ENCODE measurements at regions not wholly inside any gene's neighbourhood (a gene's known extent, or its start where the extent isn't known, plus 50 kb on each side); places are given as distances from the start of the nearest gene placed in this dataset.
A peak's percentile ranks its signal among the peaks of the same experiment; 100 is the strongest.
"Not testable (repeated sequence)": the region's sequence is repeated elsewhere in the genome, so short reads cannot be mapped to it uniquely, and the experiment has no call there.

DNA sequence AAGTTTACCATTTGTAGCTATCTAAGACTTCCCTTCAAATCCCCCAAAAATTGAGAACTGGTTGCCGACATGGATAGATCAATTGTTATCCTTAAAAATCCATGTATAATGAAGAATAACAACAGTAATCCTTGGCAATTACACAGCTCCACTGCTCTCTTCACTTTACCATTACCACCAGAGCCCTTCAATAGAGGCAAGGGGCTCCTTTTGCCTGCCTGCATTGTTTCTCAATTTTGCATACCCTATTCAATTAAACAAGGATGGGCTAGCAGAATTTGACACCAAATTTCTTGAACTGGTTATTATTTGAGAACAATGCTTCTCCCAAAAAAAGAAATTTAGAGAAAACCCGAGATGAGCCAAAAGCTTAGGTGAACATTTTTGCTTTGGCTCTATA lies 387.8 kb upstream of the PKN2 start:
- no peak for DNase-seq (ENCODE audit: low spot score)

DNA sequence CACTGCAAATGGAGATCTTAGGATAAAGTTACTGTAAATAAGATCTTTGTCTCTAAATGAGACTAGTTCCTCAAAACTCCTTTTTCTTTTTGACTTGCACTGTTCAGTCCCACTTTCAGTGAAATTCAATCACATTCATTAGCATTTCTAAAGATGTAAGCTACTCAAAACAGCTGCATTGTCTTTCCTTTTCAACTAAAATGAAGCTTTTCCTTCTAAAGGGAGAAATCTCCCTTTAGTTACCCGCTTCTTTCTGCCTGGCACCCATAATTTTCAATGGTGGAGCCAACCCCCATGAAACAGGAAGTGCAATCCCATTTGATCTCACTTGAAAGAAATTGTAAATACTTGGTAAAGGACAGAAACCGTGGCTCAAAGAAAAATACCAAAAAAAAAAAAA lies 387.4 kb upstream of the PKN2 start:
- no peak for DNase-seq (ENCODE audit: low spot score)

DNA sequence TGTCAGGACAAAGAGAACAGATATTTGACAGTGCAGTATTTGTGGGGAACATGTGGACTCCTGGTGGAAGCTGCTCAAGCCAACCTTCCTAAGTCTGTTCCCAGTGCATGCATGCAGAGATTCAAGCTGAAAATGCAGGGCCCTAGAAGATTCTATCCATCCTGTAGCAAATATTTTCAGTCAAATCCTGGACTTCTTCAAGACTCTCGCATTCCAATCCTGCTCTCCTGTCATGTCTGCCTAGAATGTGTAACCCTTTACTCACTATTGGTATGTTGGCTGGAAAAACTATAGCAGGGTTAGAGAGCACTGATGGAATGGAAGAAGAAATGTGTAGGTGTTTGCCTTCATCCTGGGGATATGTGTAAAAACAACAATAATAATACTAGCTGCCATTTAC lies 385.6 kb upstream of the PKN2 start:
- no peak for DNase-seq (ENCODE audit: low spot score)

DNA sequence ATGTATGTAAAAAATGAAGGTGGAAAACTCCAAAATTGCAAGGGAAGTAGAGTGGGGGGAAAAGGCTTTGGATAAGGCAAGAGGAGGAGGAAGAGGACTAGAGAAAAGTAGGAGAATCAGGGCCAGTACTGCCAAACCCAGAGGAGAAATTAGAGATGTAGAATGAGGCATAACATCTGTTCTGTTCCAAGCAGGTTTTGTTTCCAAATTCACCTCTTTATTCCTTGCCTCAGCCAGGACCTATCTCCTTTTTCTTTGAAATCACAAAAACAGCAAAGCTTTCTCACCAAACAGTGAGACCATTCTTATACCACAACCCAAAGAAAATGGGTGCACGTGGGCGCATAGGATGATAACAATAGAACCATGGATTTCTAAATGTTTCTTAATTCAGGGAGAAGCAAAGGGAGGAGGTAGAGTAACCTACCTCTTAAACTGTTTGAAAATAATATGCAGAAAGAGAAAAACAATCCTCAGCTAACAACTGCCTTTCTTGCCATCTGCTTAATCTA lies 383.3 kb upstream of the PKN2 start:
- DNase-seq (ENCODE audit: low spot score), result no peak

DNA sequence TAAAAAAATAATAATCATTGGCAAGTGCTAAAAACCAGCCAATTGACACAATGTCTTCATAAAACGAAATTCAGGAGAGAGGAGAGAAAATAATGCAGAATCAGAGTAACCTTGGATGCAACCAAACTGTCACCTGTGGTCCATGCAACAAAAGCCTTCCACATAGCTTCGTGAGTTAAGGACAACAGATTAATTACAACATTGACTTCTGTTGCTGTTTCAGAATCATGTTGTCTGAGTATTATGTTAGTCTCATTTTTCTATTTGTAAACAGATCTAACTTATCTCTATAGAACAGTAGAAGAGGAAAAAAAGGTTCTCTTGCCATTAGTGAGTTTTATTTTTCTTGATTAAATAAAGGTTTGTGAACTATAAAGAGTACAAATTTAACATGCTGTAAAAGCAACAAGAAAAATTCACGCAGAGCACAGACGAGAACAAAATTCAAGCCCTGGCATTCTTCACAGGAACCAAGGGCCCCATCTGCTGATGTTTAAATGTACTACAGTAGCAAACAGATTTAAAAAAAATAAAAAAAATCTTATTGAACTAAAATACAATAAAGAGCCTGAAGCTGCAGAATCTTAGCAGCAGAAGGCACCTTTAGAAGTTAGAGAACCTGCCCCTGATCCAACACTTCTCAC lies 381.1 kb upstream of the PKN2 start:
- peak; percentile 51 for DNase-seq (ENCODE audit: low spot score)

DNA sequence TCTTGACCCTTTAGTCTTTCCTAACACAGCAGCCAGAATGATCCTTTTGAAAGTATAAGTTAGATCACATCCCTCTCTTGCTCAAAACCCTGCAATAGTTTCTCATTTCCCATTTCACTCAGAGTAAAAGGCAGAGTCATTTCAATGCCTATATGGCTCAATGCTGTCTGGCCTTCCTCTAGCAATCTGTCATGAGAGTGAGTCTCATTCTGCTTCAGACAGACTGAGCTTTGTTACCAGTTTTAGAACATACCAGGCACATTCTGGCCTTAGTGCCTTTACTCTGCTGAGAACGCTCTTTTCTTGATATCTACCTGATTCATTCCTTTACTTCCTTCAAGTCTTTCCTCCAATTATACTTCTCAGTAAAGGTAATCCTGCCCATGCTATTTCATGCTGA lies 372.8 kb upstream of the PKN2 start:
- DNase-seq (ENCODE audit: low spot score), result no peak

DNA sequence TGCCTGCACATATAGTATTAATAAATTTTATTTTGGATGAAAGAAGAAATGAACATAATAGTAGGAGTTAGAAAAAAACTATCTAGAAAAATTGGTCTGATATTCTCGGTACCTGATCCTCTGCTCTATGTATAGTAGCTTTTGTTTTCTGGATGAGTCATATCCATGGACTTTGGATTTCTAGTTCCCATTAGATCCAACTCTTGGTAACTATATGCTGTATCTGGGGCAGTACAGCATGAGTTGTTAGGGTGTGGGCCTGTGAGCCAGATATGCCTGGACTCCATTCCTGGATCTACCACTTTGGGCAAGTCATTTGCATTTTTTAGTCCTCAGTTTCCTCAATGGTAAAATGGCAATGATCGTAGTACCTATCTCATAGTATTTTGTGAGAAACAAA lies 372.2 kb upstream of the PKN2 start:
- DNase-seq (ENCODE audit: low spot score), result no peak

DNA sequence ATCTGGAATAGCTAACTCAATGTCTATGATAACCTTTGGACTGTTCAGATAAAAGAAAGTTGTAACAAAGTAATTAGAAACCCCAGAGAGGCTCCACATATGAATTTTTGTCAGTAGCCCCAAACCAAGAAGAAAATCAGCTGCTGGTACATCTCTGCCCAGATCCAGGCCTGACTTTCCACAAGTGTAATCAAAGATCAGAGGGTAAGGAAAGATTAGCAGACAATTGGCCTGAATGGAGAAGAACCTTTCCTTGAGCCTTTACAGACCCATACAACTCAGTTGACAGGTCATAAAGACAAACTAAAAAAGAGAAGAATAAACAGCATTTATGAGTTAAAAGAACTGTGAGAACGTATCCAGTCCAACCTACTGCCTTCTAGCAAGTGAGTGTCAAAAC lies 366.7 kb upstream of the PKN2 start:
- DNase-seq (ENCODE audit: low spot score), result no peak

DNA sequence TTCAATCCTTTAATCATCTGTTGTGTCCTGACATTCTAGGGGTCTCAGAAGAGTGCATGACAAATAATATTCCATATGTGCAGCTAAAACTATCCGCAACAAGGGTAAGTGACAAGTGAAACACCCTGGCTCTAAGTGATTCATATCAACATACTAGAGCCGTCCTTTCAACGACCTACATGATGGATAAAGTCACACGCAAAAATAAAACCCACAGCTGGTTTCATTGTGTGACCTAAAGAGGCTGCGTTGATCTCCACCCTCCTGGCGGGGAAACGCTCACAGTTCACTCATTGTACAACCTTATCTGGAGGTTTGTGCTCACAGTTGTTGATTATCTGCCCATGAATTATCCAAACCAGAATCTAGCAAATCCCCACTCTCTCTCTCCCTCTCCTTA lies 365.3 kb upstream of the PKN2 start:
- DNase-seq (ENCODE audit: low spot score), result no peak

DNA sequence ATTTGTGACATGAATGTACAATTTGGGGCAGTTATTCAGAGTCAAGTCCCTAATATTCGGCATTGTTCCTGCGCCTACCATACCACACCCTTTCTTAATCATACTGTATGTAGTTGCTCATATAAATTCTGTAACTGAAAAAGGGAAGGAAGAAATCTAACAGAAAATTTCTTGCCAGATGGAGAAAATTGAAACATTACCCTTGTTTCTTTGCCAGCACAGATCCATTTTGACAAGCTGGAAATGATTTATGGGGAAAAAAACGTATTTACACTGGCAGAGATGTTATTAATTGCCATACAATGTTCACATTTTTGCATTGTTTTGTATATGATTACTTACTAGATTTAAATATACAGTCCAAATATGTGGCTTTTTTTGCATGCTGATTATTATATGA lies 363.8 kb upstream of the PKN2 start:
- DNase-seq (ENCODE audit: low spot score), result no peak

DNA sequence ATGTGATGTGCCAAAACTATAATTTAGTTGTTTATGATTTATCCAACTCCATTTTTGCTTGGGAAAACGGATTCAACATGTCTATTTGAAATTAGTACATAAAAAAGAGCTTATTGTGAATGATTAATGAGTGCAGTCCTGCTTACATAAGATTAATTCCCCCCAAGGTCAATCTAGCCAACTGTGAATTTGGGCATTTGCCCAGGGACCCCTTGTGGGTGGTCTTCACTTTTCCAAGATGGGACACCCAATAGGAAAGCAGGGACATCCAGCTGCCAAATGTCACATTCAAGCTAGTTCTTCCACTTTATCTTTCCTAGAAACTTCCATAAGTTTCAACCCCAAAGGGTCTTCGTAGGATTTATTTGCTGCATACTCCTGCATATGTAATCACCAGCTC lies 362.4 kb upstream of the PKN2 start:
- no peak for DNase-seq (ENCODE audit: low spot score)

DNA sequence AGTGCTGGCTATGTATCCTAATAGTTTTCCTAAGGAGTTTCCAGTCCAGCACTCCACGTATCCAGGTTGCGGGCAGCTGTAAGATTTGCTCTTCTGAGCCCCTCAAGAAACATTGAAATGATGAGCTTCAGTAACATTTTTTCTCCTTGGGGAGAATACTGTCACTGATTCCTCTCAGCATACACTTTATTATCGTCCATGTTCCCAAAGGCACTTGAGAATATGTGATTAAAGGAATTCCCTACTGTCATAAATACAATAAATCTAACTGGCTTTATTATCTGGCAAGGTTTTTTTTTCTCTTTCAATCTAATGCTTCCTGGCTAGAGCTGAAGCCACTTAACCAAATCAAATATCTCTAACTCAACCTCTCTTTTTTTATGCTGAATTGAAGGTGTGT lies 359.2 kb upstream of the PKN2 start:
- no peak for DNase-seq (ENCODE audit: low spot score)

DNA sequence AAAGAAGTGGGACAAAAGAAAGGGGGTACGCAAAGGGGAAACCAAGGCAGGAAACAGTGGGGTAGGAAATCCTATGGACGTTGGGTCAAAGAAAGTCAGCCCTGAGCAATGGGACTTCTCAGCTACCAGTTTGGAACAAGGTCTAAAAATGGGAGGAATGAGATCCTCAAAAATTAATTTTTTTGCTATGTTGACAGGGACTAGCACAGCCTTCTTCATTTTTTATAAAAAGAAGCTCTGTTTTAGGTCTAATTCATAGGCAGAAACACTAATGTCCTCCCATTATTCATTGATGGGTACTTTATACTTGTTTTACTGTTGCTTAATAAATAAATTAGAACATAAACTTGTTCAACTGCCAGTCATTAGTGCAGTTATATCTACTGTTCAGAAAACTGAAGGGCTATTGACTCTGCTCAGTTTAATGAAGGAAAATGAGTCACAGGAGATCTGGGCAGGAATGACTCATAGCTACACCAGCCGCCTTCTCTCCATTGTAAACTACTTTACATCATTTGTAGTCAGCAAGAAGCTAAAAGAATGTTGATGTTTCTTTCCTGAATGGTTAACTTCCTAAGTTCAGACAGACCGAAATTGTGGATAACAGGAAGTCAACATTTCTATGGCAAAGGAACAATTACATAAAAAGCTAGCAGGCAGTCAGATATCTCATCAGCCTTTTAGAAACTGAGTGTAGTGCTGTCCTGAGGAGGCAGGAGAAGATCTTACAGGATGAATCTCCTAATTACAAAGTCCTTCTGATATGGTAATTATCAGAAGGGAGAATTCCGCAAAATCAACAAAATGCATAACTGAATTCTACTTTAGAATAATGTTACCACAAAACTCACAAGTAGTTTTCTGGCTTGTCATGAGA lies 356.4 kb upstream of the PKN2 start:
- peak; percentile 80 for DNase-seq (ENCODE audit: low spot score)

DNA sequence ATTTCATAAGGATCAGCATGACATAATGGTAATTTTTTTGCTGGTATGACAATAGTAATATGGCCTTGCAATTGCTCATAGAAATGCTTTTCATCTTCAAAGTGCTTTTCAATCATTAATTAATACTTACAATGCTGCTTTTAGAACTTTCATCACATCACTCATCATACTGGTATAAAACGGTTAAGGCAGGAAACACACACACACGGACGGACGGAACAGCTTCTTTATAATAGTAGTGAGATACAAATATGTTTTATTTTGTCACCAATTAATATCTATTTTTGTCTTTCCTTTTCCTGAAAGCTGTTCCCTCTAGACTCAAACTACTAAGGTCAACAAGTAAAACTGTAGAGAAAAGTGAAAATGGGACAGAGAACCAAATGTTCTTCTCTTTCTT lies 353.9 kb upstream of the PKN2 start:
- DNase-seq (ENCODE audit: low spot score), result no peak

DNA sequence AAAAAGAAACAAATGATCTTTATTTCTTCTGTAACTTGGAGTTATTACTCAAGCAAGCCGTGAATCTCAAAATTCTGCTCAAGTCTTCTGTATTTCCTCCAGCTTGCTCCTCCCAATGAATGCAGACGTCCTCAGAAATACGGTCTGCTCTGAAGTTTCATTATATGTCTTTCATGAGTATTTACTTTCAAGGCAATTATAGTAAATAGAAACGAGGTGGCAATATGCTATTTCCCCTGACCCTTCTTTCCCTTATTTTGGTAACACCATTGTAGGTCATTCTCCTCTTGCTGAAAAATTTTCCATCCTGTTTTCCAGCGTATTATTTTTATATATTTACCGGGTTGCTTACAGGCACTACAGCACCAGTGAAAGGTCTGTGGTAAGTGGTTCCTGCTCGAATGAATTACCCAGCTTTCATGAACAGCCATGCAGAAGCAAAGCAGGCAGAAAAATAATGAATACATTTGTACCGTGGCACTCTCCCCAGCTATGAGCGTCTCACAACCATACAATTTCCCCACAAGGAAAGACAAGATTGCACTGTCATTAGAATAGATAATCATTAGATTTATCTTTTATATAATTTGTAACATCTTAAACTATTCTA lies 350.9 kb upstream of the PKN2 start:
- DNase-seq (ENCODE audit: low spot score), result no peak

DNA sequence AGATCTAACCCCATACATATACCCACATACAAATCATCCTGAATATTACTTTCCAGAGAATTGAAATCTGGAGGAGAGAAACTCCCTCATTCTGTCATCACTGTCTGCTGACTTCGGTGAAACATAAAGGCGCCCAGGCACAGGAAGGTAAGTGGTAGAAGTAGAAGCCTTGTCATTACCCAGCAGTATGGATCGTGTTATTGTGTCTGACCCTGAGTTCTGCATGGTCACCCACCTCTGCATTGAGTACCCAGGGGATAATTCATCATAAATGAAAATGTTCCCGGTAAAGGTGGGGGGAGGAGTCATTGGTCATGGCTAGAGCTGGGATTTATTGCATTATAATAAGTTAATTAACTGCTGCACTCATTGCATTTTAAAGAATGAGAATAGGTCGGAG lies 342.6 kb upstream of the PKN2 start:
- DNase-seq (ENCODE audit: low spot score), result no peak

DNA sequence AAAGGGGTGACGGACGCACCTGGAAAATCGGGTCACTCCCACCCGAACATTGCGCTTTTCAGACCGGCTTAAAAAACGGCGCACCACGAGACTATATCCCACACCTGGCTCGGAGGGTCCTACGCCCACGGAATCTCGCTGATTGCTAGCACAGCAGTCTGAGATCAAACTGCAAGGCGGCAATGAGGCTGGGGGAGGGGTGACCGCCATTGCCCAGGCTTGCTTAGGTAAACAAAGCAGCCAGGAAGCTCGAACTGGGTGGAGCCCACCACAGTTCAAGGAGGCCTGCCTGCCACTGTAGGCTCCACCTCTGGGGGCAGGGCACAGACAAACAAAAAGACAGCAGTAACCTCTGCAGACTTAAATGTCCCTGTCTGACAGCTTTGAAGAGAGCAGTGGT lies 342.0 kb upstream of the PKN2 start:
- DNase-seq (ENCODE audit: low spot score), result not testable (repeated sequence)

DNA sequence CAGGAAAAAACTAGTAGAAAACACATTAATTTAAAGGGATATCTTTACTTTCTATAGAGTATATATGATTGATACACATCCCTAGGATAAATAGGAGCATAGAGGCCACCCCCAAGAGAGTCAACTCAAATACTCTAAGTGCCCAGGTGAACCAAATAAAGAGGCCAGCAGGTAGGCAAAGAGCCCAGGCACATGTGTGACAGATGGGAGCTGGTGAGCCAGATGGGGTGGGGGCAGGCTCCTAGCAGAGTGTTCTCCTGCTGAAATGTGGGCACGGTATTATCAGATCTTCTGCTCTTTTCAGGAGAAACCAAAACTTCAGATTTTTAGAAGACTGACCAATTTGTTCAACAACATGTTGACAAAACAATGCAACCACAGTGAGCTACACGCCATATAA lies 333.4 kb upstream of the PKN2 start:
- DNase-seq (ENCODE audit: low spot score), result no peak

DNA sequence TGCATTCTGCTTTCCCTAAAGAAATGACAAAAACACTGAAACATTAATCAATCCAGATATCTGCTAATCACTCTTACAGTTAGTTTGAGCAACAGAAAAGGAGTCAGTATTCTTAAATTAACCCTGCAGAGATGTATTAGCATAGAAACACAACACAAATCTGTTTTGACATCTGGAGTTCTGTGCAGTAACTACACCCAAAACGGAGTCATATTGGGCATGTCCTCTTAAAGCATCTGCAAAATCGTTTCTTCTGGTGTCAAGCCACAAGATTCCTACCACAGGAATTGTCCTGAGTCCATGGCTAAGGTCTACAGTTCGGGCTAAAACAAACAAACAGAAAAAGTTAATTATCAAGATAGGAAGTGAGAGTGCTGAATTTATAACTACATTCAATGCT lies 332.1 kb upstream of the PKN2 start:
- no peak for DNase-seq (ENCODE audit: low spot score)

DNA sequence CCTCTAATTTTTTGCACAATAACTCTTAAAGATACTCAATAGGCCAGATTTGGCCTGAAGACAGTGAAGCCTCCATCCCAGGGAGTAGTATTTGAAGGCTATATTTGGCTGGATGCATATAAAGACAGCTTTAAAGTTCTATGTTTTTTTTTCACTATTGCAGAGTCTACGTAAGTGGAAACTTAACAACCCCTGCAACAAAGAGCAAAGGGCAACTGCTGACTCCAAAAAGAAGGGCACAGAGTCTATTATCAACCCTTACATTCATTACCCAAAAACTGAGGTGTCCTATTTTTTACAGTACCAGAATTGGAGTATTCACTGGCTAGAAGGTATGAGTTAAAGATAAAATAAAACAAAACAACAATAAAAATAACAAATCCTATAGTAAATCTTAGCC lies 329.8 kb upstream of the PKN2 start:
- DNase-seq (ENCODE audit: low spot score), result no peak

DNA sequence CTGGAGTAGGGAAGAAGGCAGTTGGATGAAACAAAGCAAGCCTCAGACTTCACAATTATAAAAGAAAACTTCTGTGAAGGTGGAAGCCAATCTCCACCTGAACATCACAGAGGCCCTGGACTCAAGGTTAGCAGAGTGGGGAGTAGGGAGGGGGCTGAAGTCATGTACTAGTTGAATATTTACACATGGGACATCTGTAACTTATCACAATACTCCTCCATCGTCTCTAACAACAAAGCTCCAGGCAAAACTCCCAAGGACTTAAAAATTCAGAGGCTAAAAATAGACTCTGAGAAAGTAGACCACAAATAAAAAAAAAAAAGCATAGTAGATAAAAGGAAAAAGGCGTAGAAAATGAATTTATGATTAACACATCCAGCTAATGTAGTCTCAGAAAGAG lies 326.3 kb upstream of the PKN2 start:
- DNase-seq (ENCODE audit: low spot score), result no peak

DNA sequence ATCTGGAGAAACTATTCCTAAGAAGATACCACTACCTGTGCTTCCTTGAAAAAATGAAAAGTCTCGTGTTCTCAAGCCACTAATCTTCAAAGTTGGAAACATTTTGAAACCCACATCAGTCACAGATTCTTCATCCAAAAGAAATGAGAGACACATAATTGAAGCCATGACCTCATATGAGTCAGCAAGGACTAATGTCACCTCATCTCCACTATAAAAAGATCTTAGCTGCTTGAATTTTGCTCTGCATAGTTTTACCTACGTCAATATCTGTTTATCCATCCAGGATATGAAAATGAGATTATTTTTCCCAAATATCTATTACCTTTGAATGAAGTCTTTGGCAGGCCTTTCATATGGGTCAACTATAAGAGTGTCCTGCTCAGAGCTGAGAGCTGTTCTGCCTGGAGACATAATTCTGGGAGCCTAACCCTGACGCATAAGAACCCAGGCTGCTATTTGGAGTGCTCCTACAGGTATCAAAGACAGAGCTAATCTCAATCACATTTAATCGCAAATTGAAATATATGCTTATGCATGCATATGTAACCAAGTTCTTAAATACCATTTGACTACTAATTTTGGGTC lies 312.5 kb upstream of the PKN2 start:
- DNase-seq (ENCODE audit: low spot score), result no peak

DNA sequence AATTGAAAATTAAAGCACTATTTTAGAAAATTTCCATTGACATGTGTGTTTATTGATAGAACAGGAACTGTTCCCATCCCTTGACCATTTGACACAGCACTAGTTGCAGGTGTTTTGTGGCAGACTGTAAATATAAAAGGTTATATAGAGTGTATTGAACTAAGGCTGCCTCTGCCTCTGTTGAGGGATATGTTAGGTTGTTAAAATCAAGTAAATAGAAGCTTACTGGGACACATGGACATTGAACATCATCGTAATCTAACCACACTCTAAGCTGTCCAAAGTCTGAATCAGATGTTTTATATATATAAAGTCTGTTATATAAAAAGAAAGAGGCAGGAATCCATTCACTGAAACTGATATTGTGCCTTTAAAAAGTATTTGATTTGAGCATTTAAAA lies 308.1 kb upstream of the PKN2 start:
- no peak for DNase-seq (ENCODE audit: low spot score)
